Testis (tissue), 2 donors: ENCODE measurements at regions not wholly inside any gene's neighbourhood (a gene's known extent, or its start where the extent isn't known, plus 50 kb on each side); places are given as distances from the start of the nearest gene placed in this dataset.

Experiments
- POLR2A ChIP-seq: fragments of 450-650 bp; IDR thresholded peaks from one replicate; pipeline ENCODE4 v1.6.1; 2017; ENCODE audit warnings: antibody characterized with exemption, mild to moderate bottlenecking, moderate library complexity
- TF ChIP-seq, protein P1 (sequence below), 3 experiments: fragments of 450-650 bp in 2 of 3; fragments of 200-600 bp in 1 of 3; sonication (generic) in 1 of 3; IDR thresholded peaks; one replicate each; pipeline ENCODE4 v1.5.1; 2016 to 2019; ENCODE audit warnings: antibody characterized with exemption in 3 of 3, mild to moderate bottlenecking in 2 of 3, moderate library complexity in 1 of 3

DNA sequence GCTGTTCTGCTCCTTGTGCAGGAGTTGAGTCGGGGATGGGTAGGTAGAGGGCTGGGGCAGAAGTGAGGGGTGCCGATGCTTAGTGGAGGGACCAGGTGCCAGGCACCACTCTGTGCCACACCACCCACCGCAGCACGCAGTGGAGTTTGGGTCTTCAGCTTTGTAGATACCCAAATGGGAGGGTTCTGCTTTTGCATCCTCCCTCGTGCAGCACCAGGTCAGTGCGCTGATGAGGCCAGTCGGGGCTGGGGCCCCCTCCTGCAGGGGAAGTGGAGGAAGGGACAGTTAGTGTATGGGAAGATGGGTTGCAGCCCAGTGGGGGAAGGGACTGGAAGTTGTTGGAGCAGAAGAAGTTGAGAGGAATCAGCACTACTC, 244.0 kb downstream of the RHOU start:
- TF ChIP-seq, protein P1, sequence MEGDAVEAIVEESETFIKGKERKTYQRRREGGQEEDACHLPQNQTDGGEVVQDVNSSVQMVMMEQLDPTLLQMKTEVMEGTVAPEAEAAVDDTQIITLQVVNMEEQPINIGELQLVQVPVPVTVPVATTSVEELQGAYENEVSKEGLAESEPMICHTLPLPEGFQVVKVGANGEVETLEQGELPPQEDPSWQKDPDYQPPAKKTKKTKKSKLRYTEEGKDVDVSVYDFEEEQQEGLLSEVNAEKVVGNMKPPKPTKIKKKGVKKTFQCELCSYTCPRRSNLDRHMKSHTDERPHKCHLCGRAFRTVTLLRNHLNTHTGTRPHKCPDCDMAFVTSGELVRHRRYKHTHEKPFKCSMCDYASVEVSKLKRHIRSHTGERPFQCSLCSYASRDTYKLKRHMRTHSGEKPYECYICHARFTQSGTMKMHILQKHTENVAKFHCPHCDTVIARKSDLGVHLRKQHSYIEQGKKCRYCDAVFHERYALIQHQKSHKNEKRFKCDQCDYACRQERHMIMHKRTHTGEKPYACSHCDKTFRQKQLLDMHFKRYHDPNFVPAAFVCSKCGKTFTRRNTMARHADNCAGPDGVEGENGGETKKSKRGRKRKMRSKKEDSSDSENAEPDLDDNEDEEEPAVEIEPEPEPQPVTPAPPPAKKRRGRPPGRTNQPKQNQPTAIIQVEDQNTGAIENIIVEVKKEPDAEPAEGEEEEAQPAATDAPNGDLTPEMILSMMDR (IDR thresholded peaks at IDR 0.05) = no peak
- no peak for TF ChIP-seq POLR2A
